Brain microvascular endothelial cell (primary cell): ENCODE measurements at regions not wholly inside any gene's neighbourhood (a gene's known extent, or its start where the extent isn't known, plus 50 kb on each side); places are given as distances from the start of the nearest gene placed in this dataset.

Experiments used
- DNase-seq: peaks from one replicate; pipeline ENCODE4 v3.0.0-alpha.2; 2020
- H3K27ac ChIP-seq: fragments of 250-450 bp; sonication (Bioruptor Pico); 2 replicates; pipeline ENCODE4 v1.5.1; 2020; ENCODE audit warnings: mild to moderate bottlenecking, moderate library complexity
- H3K27me3 ChIP-seq: fragments of 250-450 bp; sonication (Bioruptor Pico); replicated peaks from 2 replicates; pipeline ENCODE4 v1.5.1; 2020; ENCODE audit warnings: mild to moderate bottlenecking
- H3K36me3 ChIP-seq: fragments of 250-450 bp; sonication (Bioruptor Pico); replicated peaks from 2 replicates; pipeline ENCODE4 v1.5.1; 2020; ENCODE audit warnings: mild to moderate bottlenecking
- H3K4me3 ChIP-seq: 2 replicates; pipeline ENCODE4 v1.5.1; 2011; ENCODE audit warnings: low read depth, mild to moderate bottlenecking, control low read depth, low read length, moderate library complexity
- in situ Hi-C: cut with HindIII; loops from 2 replicates; pipeline ENCODE4 v1.10.0; 2017; ENCODE audit warnings: low sequenced_read_pairs, low pct_ligation_motif_present
- TF ChIP-seq, protein P1 (sequence below): IDR thresholded peaks from 2 replicates; pipeline ENCODE4 v1.5.1; 2011; ENCODE audit warnings: low read depth, mild to moderate bottlenecking, moderate library complexity, low read length, control low read depth, inconsistent platforms; ENCODE audit errors: missing control alignments

DNA sequence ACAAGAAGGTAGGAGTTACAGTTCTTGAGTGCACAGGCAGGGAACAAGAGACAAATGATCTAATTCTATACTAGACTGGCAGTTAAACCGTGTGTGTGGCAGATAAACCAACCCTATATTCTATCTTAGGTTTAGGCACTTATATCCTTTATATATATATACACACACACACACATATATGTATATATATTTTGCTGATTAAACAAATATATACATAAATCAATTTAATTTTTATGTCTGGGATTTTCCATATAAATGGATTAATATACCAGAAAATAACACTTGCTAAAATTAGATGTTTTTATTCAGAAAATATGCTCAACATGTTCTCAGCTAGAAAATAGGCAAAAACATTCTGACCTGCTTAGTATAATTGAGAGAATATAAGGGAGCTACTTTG, 887.9 kb upstream of the KLHL29 start:
- no peak for DNase-seq
- in situ Hi-C loops: no loop called here
- Histone ChIP-seq H3K27me3 (no peaks in the 10 kb centered on the region), H3K36me3 (no peaks in the 10 kb centered on the region), H3K27ac (no peak overlapping the region), H3K4me3 (no peak overlapping the region)
- TF ChIP-seq, protein P1, sequence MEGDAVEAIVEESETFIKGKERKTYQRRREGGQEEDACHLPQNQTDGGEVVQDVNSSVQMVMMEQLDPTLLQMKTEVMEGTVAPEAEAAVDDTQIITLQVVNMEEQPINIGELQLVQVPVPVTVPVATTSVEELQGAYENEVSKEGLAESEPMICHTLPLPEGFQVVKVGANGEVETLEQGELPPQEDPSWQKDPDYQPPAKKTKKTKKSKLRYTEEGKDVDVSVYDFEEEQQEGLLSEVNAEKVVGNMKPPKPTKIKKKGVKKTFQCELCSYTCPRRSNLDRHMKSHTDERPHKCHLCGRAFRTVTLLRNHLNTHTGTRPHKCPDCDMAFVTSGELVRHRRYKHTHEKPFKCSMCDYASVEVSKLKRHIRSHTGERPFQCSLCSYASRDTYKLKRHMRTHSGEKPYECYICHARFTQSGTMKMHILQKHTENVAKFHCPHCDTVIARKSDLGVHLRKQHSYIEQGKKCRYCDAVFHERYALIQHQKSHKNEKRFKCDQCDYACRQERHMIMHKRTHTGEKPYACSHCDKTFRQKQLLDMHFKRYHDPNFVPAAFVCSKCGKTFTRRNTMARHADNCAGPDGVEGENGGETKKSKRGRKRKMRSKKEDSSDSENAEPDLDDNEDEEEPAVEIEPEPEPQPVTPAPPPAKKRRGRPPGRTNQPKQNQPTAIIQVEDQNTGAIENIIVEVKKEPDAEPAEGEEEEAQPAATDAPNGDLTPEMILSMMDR: no peak

DNA sequence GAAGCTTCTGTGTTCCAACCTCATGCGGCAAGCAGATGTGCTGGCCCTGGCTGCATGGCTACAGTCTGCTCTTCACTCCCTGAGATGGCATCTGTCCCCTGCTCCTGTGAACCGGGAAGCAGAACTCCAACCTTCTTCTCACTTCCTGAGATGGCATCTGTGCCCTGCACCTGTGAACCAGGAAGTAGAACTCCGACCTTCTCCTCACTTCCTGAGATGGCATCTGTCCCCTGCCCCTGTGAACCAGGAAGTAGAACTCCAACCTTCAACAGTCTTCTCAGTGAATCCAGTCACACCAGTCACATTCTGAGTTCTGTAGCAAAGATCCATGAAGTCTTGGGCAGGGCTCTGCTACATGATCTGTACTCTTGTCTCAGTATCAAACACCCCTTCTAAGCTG, 887.2 kb upstream of the KLHL29 start:
- Histone ChIP-seq H3K27me3 (no peaks in the 10 kb centered on the region), H3K4me3 (no peak overlapping the region), H3K27ac (no peak overlapping the region), H3K36me3 (no peaks in the 10 kb centered on the region)
- in situ Hi-C loops: no loop called here
- TF ChIP-seq, protein P1: no peak
- DNase-seq: no peak

DNA sequence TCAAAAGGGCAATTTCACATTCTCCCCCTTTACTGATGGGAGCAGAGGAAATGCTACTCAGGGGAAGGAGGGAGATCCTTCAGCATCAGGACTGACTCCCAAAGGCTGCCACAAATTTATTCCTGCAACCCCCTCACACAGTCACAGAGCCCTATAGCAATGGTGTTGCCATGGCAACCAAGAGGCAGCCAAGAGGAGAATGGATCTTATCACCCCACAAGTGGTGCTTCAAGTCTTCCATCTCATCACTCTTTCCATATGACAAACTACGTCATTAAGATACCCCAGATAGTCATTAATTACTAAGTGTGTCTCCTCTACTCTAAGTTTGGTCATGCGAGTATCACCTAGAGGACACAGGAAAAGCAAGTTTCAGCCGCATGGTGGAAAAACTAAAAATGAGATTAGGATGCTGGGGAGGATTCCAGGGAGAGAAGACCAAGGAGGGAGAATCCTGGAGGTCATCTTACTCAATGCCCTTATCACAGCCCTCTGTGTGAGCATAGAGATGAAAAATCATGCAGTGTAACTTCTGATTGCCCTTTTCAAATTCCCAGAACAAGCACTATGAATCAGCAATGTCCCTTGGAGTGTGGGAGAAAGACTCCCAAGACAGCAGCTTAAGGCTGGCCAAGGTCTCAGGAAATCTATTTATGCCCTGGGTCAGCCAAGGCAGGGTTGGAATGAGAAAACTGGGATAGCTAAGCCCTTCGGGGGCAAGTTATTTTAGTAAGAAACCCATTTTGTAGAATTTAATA, 885.7 kb upstream of the KLHL29 start:
- Histone ChIP-seq H3K4me3 (no peak overlapping the region), H3K27ac (no peak overlapping the region), H3K27me3 (no peaks in the 10 kb centered on the region), H3K36me3 (no peaks in the 10 kb centered on the region)
- no peak for DNase-seq
- TF ChIP-seq, protein P1: no peak
- in situ Hi-C loops: no loop called here

DNA sequence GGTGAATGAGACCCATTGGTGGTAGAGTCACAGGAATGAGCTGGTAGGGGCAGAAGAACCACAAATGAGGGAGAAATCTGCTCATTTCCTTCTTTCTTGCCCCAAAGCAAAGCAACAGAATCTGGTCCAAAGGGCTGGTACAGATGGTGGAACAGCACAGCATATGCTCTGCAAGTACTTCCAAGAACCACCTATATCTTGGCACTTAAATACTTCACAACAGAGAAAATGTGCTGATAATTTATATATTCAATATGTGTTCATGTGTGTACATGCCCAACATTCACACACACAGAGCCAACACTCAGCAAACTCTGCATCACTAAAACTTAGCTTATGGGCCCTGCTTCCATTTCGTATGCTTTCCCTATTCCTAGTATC, 884.4 kb upstream of the KLHL29 start:
- TF ChIP-seq, protein P1: no peak
- DNase-seq: no peak
- Histone ChIP-seq H3K36me3 (no peaks in the 10 kb centered on the region), H3K4me3 (no peak overlapping the region), H3K27ac (no peak overlapping the region), H3K27me3 (no peaks in the 10 kb centered on the region)
- in situ Hi-C loops: no loop called here

DNA sequence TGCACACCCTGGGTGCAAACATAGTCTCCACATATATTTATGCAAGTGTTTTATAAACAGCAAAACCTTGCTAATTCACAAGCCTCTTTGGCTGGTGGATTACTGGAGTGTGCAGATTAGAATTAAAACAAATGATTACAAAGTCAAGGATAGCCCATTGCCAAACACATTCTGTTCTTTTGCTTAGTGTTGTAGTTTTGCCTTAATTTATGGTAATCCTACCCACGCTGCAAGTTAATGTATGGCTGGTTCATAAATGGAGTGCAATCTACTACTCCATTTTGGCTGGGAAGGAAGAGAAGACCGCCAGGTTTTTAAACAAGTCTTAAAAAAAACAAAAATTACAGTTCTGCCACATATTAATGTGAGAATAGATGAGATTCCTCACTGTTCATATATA, 883.1 kb upstream of the KLHL29 start:
- no peaks in the 10 kb centered on the region for H3K36me3 ChIP-seq
- no peak overlapping the region for H3K27ac ChIP-seq
- no peak overlapping the region for H3K4me3 ChIP-seq
- TF ChIP-seq, protein P1: no peak
- in situ Hi-C loops: no loop called here
- no peaks in the 10 kb centered on the region for H3K27me3 ChIP-seq
- DNase-seq: no peak

DNA sequence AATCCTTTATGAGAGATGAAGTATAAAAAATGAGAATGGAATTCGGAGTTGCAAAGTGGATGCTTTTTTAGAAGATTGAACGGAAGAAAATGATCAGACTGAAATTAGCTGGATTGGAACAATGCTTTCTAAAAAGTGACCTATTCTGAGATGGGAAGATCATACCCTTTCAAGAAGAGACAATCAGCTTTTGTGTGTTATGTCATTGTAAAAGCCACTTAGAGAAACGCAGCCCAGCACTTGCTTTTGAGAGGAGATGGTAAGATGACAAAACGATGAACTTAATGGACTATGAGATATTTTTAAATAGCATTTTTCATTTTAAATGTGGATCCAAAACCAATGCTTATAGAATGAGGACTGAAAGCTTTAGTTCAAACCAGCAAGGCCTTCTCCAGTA, 871.4 kb upstream of the KLHL29 start:
- in situ Hi-C loops: no loop called here
- TF ChIP-seq, protein P1: no peak
- H3K27me3 ChIP-seq: no peaks in the 10 kb centered on the region
- no peak overlapping the region for H3K27ac ChIP-seq
- DNase-seq: no peak
- H3K36me3 ChIP-seq: no peaks in the 10 kb centered on the region
- no peak overlapping the region for H3K4me3 ChIP-seq
